ENCODE measurements at regions not wholly inside any gene's neighbourhood (a gene's known extent, or its start where the extent isn't known, plus 50 kb on each side); places are given as distances from the start of the nearest gene placed in this dataset.
"Not testable (repeated sequence)": the region's sequence is repeated elsewhere in the genome, so short reads cannot be mapped to it uniquely, and the experiment has no call there.

DNA sequence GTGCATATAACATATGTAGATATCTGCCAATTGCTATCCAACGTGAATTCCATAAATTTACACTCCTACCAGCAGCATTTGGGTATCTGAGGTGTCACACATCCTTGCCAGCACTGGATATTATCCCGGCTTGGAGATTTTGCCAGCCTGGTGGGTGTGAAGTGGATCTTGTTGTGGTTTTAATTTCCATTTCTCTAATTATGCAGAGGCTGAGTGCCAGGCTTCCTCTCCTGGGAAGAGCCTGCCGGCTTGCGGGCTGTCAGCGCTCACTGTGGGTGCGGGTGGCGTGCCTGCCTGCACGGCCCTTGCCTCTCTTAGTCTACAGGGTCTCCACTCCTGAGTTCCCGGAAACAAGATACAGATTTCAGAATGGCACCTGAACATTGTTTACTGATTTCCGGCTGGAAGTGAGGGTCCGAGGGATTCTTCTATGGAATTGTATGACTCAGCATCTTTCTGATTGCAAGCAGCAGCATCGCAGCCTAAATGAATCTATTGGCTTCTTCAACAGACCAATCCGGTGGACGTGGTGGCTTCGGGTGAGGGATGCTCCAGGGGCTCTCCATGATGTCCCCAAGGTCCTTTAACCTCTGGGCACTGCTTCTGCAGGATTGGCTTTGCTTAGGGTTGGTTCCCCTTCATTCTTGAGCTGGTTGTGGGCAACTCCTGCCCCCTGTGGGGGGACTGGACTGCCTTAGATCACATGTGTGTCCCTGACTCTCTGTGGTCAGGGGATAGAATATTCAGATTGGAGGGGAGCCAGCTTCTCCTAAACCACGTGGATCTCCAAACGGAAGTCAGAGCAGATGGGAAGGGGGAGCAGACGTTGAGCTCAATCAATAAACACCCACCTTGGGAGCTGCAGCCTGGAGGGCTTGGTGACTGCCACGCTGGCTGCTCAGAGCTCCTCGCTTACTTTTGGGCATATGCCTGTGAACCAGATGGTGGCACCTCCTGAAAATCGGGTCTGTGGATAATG, 58.0 kb upstream of the LRPAP1 start:
- H3K27me3 ChIP-seq (ENCODE audit: control insufficient read depth, insufficient read depth, low read length); H3K4me3 ChIP-seq (ENCODE audit: insufficient read depth, low read depth, low read length); DNase-seq; H3K36me3 ChIP-seq (replicated peaks; ENCODE audit: control insufficient read depth, insufficient read depth, low read length): not testable (repeated sequence)

DNA sequence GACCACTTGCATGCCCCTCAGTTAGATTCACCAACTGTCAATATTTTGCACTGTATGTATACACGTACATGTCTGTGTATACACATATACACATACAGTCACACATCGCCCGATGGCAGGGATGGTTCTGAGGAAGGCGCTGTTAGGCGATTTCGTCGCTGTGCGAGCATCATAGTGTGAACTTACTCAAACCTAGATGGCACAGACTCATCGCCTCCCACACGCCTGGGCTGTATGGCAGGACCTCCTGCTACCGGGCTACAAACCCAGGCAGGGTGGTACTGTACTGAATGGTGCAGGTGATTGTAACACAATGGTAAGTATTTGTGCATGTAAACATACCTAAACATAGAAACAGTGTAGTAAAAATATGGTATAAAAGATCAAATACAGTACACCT, 57.2 kb upstream of the LRPAP1 start:
- not testable (repeated sequence) for H3K27me3 ChIP-seq (ENCODE audit: control insufficient read depth, insufficient read depth, low read length); H3K4me3 ChIP-seq (ENCODE audit: insufficient read depth, low read depth, low read length); H3K36me3 ChIP-seq (replicated peaks; ENCODE audit: control insufficient read depth, insufficient read depth, low read length); DNase-seq

DNA sequence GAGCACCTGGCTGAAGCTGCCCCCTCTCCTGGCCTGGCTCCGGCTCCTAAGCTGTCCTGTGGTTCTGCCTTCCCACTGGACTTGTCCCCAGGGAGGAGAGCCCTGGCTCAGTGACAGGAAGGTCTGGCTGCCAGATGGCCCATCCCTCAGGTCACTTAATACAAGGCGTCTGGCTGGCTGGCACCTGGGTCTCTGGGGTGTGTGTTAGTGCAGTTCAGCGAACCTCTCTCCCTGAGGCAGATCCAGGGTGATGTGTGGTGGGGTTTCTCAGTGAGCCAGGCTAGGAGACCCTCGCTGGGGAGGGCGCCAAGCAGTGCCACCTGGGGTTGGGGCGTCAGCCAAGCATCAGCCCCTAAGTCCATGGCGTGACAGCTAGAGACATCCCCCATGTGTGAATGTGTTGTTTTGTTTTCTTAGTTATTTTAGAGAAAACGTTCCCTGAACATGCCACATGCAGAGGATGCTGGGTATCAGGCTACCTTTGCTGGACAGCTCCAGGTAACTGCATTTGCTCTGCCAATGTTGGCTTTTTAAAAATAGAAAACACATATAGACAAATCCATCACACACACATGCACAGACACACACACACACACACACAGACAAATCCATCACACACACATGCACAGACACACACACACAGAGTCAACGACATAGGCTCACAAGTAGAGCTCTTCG, 56.4 kb upstream of the LRPAP1 start:
- DNase-seq; H3K36me3 ChIP-seq (replicated peaks; ENCODE audit: control insufficient read depth, insufficient read depth, low read length); H3K27me3 ChIP-seq (ENCODE audit: control insufficient read depth, insufficient read depth, low read length); H3K4me3 ChIP-seq (ENCODE audit: insufficient read depth, low read depth, low read length): not testable (repeated sequence)

DNA sequence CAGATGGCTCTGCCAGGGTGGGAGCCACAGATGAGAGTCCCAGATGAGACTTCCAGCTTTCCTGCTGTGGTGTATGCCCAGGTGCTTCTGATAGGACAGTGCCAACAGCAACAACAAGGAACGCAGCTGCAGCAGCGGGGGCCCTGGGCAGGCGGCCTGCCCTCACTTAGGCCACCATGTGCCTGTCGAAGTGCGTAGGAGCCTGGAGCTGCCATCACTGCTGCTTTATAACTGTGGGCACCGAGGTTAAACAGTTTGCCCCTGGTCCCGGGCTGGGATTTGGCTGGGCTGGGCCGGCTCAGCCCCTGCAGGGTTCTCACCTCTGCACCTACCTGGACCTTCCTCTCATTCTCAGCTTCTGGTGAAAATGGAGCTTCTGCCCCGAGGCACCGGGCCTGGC, 54.4 kb upstream of the LRPAP1 start:
- not testable (repeated sequence) for DNase-seq; H3K4me3 ChIP-seq (ENCODE audit: insufficient read depth, low read depth, low read length); H3K36me3 ChIP-seq (replicated peaks; ENCODE audit: control insufficient read depth, insufficient read depth, low read length); H3K27me3 ChIP-seq (ENCODE audit: control insufficient read depth, insufficient read depth, low read length)

DNA sequence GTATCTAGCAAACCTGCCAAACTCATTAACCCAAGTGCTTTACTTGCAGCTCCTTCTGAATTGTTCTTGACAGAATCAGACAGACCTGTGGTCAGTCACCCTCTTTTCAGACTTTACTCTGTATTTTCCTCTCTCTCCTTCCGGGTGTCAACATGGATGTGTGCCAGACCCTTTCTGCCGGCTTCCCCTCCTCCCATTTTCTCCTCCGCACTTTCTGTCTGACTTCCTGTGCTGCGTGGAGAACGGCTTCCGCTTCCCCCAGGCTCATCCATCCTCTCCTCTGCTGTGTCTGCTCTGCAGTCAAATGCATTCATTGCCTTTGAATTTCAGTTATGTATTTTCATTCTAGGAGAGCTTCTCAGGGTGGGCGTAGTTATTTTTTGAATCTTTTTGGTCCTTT, 53.3 kb upstream of the LRPAP1 start:
- not testable (repeated sequence) for DNase-seq; H3K4me3 ChIP-seq (ENCODE audit: insufficient read depth, low read depth, low read length); H3K36me3 ChIP-seq (replicated peaks; ENCODE audit: control insufficient read depth, insufficient read depth, low read length); H3K27me3 ChIP-seq (ENCODE audit: control insufficient read depth, insufficient read depth, low read length)

DNA sequence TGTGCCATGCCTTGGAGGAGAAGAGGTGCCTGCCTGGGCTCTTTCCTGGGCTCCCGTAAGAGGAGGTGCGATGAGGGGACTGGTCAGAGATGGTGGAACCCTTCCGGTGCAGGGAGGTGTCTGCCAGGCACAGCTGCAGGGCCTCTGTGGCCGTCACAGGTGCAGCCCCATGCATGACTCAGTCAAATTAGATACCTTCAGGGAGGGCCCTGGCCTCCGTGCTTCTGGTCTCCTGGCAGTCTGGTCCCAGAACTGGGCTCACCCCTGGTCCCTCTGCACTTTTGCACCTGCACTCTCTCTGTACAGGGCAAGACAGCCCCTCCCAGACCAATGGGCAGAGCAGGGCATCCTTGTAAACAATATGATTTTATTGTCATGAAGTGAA, 49.9 kb upstream of the LRPAP1 start:
- no peak for DNase-seq
- no peak overlapping the region for H3K4me3 ChIP-seq (ENCODE audit: insufficient read depth, low read depth, low read length)
- no peaks in the 10 kb centered on the region for H3K27me3 ChIP-seq (ENCODE audit: control insufficient read depth, insufficient read depth, low read length)
- H3K36me3 ChIP-seq (replicated peaks; ENCODE audit: control insufficient read depth, insufficient read depth, low read length), result no peaks in the 10 kb centered on the region
